NCI-H2171 treated with DMSO at 0.1 percent for 48 hours (cell line): ENCODE measurements at regions not wholly inside any gene's neighbourhood (a gene's known extent, or its start where the extent isn't known, plus 50 kb on each side); places are given as distances from the start of the nearest gene placed in this dataset.

ENCODE experiments used
- DNase-seq: peaks from one replicate; lab custom pipeline; 2025; lab: John Stamatoyannopoulos, UW

DNA sequence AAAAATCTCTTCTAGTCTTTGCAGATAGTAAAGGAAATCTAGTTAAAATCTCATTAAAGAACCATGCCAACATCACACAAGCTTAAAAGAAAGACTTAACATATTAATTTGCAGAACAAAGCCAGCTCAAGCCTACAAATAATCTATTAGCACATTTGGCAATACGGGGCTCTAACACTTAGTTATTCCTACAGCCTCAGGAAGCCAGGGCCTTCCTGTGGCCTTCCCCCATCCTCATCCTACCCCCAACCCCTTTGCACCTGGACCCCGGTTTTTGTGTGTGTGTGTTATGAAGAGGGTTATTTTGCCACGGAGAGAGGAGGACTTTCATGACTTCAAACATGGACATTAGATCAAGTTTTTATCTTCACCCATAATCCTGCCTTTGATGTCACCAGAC lies 64.6 kb downstream of the FOXB2 start:
- DNase-seq, result no peak

DNA sequence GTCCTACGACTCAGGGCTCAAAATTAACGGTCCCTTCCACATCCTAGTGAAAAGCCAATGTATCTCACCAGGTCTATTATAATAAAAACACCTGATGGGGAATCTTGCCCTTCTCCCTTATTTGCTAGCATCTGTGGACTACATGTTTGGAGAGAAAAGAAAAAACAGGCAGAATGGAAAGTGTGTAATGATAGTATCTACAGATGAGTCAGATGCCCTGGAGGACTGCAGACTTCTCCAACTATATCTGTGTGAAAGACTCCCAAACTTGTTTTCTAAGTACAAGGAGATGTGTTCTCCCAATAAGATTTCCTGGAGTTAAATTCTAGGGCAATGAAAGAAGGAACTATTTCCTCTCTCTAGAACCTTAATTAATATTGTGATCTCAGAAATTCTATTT lies 66.0 kb downstream of the FOXB2 start:
- DNase-seq, result no peak

DNA sequence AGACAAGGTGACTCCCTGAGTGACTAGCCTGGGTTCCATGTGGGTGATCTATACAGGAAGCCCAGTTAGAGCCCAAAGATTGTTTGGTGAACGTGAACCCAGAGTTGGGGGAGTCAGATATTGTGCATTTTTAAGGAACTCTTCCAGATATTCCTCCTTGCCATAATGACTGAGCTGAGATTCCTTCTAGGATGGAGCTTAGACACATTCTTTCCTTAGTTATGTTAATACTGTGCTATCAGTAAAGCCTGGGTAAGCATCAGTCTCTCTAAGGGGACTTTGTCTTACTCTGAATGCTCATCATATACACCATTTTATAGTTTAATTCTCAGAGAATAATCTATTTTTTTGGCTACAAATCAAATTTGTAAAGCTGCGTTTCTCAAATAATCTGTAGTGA lies 68.1 kb downstream of the FOXB2 start:
- no peak for DNase-seq

DNA sequence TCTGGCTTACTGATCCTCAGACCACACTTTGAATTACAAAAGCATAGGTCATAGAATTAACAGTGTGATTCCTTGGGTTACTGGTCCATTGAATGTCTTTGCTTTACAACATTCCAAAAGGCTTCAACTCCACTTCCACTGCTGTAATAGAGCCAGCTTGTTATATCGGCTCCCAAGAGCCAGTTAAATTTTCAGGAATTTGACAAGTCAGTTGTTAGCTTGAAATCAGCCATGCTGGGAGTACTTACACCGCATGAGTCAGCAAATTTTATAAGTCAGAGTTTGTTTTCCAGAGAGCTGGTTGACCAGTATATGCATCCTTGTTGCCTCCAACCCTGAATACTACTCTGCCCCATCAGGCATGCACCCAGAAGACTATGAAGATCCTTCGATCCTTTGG lies 73.1 kb downstream of the FOXB2 start:
- no peak for DNase-seq

DNA sequence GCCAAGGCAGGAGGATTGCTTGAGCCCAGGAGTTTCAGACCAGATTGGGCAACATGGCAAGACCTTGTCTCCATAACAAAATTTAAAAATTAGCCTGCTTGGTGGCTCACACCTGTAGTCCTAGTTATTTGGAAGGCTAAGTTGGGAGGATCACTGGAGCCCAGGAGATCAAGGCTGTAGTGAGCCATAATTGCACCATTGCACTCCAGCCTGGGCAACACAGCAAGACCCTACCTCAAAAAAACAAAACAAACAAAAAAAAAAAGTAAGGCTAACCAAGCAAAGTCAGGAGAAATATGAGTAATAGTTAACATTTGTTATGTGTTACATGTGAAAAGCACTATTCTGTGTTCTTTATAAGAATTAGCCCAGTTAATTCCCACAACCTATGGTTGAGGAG lies 74.7 kb downstream of the FOXB2 start:
- DNase-seq, result no peak

DNA sequence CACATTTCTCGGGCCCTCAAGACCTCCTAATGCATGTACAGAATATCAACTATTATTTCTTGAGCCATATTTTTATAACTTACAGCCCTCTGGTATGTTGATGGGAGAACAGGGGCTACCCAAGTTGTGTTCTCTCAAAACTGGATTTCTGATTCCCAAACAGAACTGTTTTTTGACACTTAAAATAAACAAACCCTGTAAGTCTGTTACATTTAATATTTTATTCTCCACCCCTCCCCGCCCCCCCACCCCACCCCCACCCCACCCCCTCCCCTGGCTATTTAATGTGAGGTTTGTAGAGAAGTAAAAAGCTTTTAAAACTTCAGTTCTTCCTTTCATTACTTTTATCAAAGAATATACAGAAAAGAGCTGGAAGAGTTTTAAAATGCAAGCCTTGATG lies 77.9 kb downstream of the FOXB2 start:
- DNase-seq, result no peak

DNA sequence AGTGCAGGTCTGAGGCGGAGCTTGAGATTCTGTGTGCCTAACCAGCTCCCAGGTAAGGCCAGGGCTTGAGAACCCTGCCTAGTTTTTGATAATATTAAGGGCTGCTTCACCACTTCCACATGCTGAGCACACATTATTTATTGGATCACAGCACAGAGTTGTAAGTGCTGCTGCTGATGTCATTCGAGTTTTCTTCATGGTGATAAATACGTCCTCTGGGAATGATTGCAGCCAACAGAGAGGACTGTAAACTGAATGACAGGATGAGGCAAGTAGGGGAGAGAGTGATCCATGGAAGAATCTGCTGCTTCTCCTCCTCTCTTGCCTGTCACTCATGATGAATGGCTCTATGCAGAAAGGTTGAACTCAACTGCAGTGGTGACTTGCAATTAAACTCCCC lies 77.9 kb upstream of the VPS13A start:
- DNase-seq, result peak; percentile 11

DNA sequence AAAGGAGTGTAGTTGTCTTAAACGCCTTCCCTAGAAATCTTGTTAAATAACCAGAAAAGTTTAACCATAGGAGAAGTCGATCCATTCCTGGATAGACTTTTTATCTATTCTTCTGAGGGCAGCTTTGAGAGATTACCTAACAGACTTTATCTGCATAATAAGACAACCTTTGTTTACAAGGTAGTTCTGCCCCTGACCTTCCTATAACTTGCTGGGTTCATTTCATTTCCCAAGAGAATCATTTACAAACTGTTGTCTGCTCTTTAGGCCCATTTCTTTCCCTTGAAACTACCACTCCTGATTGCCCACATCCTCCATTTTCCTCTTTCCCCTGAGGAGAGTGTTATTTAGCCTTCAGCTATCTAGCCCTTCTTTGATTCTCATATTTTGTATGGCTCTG lies 65.9 kb upstream of the VPS13A start:
- DNase-seq, result no peak

DNA sequence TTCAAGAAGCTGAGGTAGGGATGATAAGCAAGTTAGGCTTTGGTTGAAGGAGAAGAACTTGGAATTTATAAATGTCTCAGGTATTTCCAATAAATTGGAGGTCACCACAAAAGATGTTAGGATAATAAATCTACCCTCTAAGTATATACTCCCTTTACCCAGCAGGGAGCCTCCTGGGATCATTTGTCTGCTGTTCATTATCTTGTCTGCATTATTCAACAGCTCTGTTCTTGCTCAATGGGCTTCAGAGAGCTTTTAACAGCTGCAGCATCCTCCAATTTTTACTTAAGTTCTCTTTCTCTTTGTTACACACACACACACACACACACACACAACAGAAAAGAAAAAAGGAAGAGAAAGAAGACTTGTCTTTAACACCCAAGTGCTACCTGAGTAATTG lies 51.7 kb upstream of the VPS13A start:
- no peak for DNase-seq

DNA sequence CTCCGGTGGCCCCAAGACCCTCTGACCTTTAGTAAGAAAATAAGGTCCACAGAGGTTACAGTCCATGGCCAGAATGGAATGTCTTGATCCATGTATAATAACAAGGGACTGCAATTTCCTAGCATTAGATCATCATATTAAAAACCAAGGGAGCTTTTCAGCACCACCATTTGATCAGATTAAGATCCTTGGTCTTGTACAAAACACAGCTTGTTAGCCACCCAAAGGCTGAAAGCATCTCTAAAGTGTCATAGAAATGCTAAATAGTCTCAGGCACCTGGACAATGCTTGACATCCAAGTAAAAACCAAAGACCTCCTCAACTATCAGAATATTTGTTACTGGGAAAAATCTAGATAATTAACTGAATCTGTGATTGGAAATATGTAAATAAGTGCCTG lies 50.3 kb upstream of the VPS13A start:
- DNase-seq, result no peak
